GM19239 (cell line): ENCODE measurements at regions not wholly inside any gene's neighbourhood (a gene's known extent, or its start where the extent isn't known, plus 50 kb on each side); places are given as distances from the start of the nearest gene placed in this dataset.

Source experiments
- DNase-seq: peaks from one replicate; pipeline ENCODE4 v3.0.0; 2011; ENCODE audit warnings: low spot score; ENCODE audit not compliant: insufficient read length
- FAIRE-seq: peaks from 2 replicates; lab custom pipeline; 2011; peaks lifted over from hg19 to GRCh38; lab: Jason Lieb, UNC

DNA sequence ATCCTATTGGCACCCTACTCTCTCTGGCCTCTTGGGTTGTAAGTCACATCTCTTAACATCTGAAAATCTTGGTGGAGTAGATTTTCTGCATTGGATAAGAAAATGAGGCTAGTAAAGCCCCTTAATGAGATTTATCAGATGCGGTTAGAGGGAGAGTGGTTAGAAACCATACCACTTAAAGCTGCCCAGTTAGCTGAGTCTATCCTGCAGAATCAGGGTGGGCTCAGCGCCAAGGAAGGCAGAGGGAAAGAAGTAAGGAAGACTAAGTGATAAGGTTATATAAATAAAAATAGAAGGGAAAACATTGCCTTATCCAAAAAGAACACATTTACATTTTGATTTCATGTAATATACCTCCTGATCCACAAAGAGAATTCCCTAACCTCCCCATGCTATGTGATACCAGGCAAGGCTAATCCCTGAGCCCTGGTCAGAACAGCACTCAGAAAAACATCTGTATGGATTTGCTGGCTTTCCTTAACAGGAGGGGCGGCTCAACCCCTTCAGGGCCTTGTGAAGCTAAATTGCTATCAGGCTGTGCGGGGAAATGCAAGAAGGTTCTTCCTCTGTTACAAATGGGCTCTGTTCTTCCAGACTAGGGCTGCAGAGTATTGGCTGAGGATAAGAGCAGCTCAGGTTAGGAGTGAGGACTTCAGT lies 101.7 kb downstream of the SNX19 start:
- no peak for FAIRE-seq
- DNase-seq: no peak

GRCh38 chr11:130815097-130815802 lies 101.0 kb downstream of the SNX19 start:
- FAIRE-seq (no peak), DNase-seq (no peak)

DNA sequence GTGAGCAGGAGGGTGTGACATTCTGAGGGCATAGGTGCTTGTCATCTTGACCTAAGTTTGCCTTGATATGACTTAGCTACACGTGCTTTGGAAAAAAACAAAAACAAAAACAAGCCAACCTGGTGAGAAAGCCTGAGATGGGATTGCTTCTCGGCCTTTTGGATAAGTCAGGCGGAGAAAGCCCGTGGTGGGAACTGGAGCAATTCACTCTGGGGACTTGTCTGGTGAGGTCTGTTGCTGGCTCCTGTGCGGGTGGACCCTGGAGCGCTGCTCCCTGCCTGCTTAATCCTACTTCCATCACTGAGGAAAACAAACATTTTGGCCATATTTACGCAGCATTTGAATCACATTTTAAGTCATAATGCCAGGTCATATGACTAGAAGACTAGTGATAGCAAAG lies 100.3 kb downstream of the SNX19 start:
- no peak for FAIRE-seq
- no peak for DNase-seq

GRCh38 chr11:130816546-130817329 lies 99.5 kb downstream of the SNX19 start:
- FAIRE-seq (no peak), DNase-seq (no peak)

- no peak for FAIRE-seq
- no peak for DNase-seq
Observed at GRCh38 chr11:130817330-130817944, 98.8 kb downstream of the SNX19 start.

GRCh38 chr11:130819625-130820024 lies 96.7 kb downstream of the SNX19 start:
- no peak for DNase-seq
- FAIRE-seq: no peak
